ENCODE measurements at regions not wholly inside any gene's neighbourhood (a gene's known extent, or its start where the extent isn't known, plus 50 kb on each side); places are given as distances from the start of the nearest gene placed in this dataset.

DNA sequence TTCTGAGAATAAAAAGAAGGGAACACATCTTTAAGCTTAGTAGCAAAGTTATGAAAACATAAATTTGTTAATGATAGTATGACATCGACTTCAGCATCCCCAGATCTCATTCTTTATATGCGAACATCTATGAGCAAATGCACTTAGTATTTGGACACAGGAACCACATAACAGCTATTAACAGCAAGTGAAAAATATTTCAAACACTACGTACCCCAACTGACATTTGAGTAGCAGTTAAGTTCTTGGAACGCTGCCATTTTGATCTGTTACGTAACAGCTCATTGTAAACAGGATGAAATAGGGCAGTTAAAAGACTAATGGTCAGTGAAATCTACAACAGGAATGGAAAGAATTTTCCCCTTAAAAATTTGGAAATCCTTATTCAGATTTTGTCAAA lies 428.9 kb downstream of the TNS3 start:
- Histone ChIP-seq H3K9me3 (ENCODE audit: control extremely low read depth in 1 of 3, control insufficient read depth in 2 of 3, insufficient read depth in 1 of 3, low read length in 2 of 3) (peaks cover 0 to 2% (median 0%) of the 10 kb centered on the region in 3 donors), H3K36me3 (replicated peaks in 1 of 2; ENCODE audit: control extremely low read depth in 1 of 2, control insufficient read depth in 1 of 2, extremely low read depth in 1 of 2, insufficient read depth in 2 of 2, low read length in 1 of 2) (no peaks in the 10 kb centered on the region), H4K20me1 (ENCODE audit: control insufficient read depth, insufficient read depth, low read length, poor library complexity, severe bottlenecking) (no peaks in the 10 kb centered on the region), H3K27me3 (replicated peaks in 1 of 4; ENCODE audit: control extremely low read depth in 1 of 4, control insufficient read depth in 3 of 4, insufficient read depth in 4 of 4, low read length in 3 of 4) (peaks cover 0 to 5% (median 0%) of the 10 kb centered on the region in 4 experiments), H3K4me2 (replicated peaks; ENCODE audit: low read depth, low read length, poor library complexity, severe bottlenecking) (no peak overlapping the region), H2AFZ (ENCODE audit: insufficient read depth, low read depth, low read length, poor library complexity, severe bottlenecking) (no peak overlapping the region), H3K4me1 (ENCODE audit: control insufficient read depth in 2 of 2, insufficient read depth in 2 of 2, low read length in 2 of 2) (peaks cover 25 to 38% of the 10 kb centered on the region in 2 donors), H3K4me3 (ENCODE audit: control extremely low read depth in 1 of 5, extremely low read depth in 1 of 5, insufficient read depth in 1 of 5, low read depth in 2 of 5, low read length in 4 of 5) (no peak overlapping the region), H3K27ac (ENCODE audit: low read length in 2 of 2) (no peak overlapping the region), H3K9ac (ENCODE audit: low read length) (no peak overlapping the region), H3K79me2 (ENCODE audit: control insufficient read depth, insufficient read depth, low read length) (no peaks in the 10 kb centered on the region)
- WGBS (ENCODE audit: insufficient coverage) = 20% methylated on average over 3 of the region's 5 CpGs
- Mint-ChIP-seq H3K9me3 (ENCODE audit: insufficient read depth) (no peaks in the 10 kb centered on the region), H3K27me3 (no peaks in the 10 kb centered on the region), H3K27ac (no peak overlapping the region), H3K4me1 (peaks cover 33% of the 10 kb centered on the region), H3K4me3 (no peak overlapping the region)
- intact Hi-C loops (cut with micrococcal nuclease) = no loop called here
- DNase-seq (no peak), ATAC-seq (ENCODE audit: low read depth) (no peak)
- CTCF ChIA-PET = interaction anchor here (1.2 kb wide), 1 partner anchor 28 kb away, joined by 3 read pairs; no protein-coding TSS in a partner anchor
- TF ChIP-seq, protein P1, sequence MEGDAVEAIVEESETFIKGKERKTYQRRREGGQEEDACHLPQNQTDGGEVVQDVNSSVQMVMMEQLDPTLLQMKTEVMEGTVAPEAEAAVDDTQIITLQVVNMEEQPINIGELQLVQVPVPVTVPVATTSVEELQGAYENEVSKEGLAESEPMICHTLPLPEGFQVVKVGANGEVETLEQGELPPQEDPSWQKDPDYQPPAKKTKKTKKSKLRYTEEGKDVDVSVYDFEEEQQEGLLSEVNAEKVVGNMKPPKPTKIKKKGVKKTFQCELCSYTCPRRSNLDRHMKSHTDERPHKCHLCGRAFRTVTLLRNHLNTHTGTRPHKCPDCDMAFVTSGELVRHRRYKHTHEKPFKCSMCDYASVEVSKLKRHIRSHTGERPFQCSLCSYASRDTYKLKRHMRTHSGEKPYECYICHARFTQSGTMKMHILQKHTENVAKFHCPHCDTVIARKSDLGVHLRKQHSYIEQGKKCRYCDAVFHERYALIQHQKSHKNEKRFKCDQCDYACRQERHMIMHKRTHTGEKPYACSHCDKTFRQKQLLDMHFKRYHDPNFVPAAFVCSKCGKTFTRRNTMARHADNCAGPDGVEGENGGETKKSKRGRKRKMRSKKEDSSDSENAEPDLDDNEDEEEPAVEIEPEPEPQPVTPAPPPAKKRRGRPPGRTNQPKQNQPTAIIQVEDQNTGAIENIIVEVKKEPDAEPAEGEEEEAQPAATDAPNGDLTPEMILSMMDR (IDR thresholded peaks at IDR 0.05) = no peak
- no peak for TF ChIP-seq EZH2 (IDR thresholded peaks at IDR 0.05; ENCODE audit: borderline replicate concordance, insufficient read depth, low read depth, low read length, poor library complexity, severe bottlenecking)
- POLR2A ChIA-PET = no interaction called here

DNA sequence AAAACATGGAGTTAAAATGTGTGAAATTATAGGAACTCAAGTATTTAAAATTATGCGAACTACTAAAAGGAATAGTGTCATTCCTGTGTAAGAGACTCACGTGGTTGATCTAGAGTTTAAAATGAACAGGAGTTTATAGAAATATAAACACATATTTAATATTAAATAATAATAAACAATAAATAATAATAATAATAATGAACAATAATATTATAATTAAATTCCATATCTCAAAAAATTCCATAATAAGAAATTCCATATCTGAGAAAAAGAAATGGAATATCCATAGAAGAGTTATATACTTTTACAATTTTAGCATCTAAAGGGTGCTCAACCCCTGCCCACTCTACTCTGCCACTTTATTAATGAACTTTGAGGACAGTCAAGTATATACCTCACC lies 429.6 kb downstream of the TNS3 start:
- no peak overlapping the region for H3K4me2 ChIP-seq (replicated peaks; ENCODE audit: low read depth, low read length, poor library complexity, severe bottlenecking)
- DNase-seq = no peak
- intact Hi-C loops (cut with micrococcal nuclease) = no loop called here
- TF ChIP-seq EZH2 (IDR thresholded peaks at IDR 0.05; ENCODE audit: borderline replicate concordance, insufficient read depth, low read depth, low read length, poor library complexity, severe bottlenecking) = no peak
- TF ChIP-seq, protein P1 (IDR thresholded peaks at IDR 0.05) = no peak
- peaks cover 25 to 40% of the 10 kb centered on the region in 2 donors for H3K4me1 ChIP-seq (ENCODE audit: control insufficient read depth in 2 of 2, insufficient read depth in 2 of 2, low read length in 2 of 2)
- no CpG with 5 or more reads among the region's 2 CpGs for WGBS (ENCODE audit: insufficient coverage)
- POLR2A ChIA-PET = no interaction called here
- H3K4me3 ChIP-seq (ENCODE audit: control extremely low read depth in 1 of 5, extremely low read depth in 1 of 5, insufficient read depth in 1 of 5, low read depth in 2 of 5, low read length in 4 of 5) = no peak overlapping the region
- Mint-ChIP-seq H3K4me3 (no peak overlapping the region), H3K27me3 (no peaks in the 10 kb centered on the region), H3K9me3 (ENCODE audit: insufficient read depth) (no peaks in the 10 kb centered on the region), H3K27ac (no peak overlapping the region), H3K4me1 (peaks cover 33% of the 10 kb centered on the region)
- H3K9me3 ChIP-seq (ENCODE audit: control extremely low read depth in 1 of 3, control insufficient read depth in 2 of 3, insufficient read depth in 1 of 3, low read length in 2 of 3) = peaks cover 0 to 2% (median 0%) of the 10 kb centered on the region in 3 donors
- no peaks in the 10 kb centered on the region for H3K79me2 ChIP-seq (ENCODE audit: control insufficient read depth, insufficient read depth, low read length)
- H3K9ac ChIP-seq (ENCODE audit: low read length) = no peak overlapping the region
- no peaks in the 10 kb centered on the region for H4K20me1 ChIP-seq (ENCODE audit: control insufficient read depth, insufficient read depth, low read length, poor library complexity, severe bottlenecking)
- H3K27ac ChIP-seq (ENCODE audit: low read length in 2 of 2) = no peak overlapping the region
- H2AFZ ChIP-seq (ENCODE audit: insufficient read depth, low read depth, low read length, poor library complexity, severe bottlenecking) = no peak overlapping the region
- H3K27me3 ChIP-seq (replicated peaks in 1 of 4; ENCODE audit: control extremely low read depth in 1 of 4, control insufficient read depth in 3 of 4, insufficient read depth in 4 of 4, low read length in 3 of 4) = peaks cover 0 to 5% (median 0%) of the 10 kb centered on the region in 4 experiments
- CTCF ChIA-PET = interaction anchor here (0.6 kb wide), 1 partner anchor 102 kb away, joined by 3 read pairs; no protein-coding TSS in a partner anchor
- no peaks in the 10 kb centered on the region for H3K36me3 ChIP-seq (replicated peaks in 1 of 2; ENCODE audit: control extremely low read depth in 1 of 2, control insufficient read depth in 1 of 2, extremely low read depth in 1 of 2, insufficient read depth in 2 of 2, low read length in 1 of 2)
- no peak for ATAC-seq (ENCODE audit: low read depth)
